NCI-H1930 (cell line): ENCODE measurements at regions not wholly inside any gene's neighbourhood (a gene's known extent, or its start where the extent isn't known, plus 50 kb on each side); places are given as distances from the start of the nearest gene placed in this dataset.

Experiments
- DNase-seq, 2 experiments: peaks; one replicate each; lab custom pipeline; 2025; lab: John Stamatoyannopoulos, UW

DNA sequence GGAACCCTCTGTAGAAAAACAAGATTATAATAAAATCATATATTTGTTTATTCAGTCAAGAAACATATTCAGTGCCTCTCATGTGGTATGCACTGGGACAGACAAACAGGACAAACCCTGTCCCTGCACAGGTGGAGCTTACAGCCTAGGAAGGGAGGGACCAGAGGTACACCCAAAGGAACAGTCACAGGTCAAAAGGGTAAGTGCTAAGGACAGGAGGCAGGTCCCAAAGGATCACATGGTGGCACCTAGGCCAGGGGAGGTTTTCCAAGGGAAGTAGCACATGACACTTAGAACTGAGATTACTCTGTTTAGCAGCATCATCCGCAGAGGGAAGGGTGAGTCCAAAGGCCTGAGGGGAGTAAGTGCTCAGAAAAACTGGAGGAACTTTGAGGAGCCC, 254.4 kb upstream of the ARRDC4 start:
- DNase-seq, result no peak

DNA sequence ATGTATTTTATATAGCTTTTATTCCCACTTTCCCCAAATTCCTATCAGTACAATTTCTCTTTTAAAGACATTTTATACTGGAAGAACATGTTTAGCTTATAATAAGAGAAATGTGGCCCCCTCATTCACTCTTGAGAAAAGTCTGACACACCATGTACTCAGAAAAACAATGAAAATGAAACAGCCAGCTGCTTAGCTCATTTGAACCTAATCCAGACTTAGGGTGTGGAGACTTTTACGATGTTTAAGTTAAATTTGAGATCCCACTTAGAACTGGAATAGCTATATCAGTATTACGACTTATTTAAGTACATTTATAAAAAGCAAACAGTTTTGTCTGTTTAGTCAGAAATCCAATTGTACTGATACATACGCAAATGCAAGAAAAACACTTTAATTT, 252.3 kb upstream of the ARRDC4 start:
- no peak for DNase-seq

DNA sequence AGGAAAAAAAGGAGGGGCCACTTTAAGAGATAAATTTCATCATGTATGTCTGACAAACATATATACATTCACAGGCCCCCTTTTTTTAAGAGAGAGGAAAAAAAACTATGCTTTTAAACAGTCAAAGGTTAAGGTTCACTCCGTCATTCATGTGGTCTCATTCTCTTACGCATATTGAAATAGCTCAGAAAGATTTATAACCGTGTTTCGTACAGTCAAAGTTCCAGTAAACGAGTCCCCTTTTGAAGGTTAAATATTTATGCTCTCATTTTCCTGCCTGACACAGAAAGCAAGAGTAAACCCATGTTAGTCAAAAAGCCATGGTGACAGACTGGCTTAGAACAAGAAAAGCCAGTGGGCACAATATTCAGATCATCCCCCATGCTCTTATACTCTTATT, 248.0 kb upstream of the ARRDC4 start:
- no peak for DNase-seq

DNA sequence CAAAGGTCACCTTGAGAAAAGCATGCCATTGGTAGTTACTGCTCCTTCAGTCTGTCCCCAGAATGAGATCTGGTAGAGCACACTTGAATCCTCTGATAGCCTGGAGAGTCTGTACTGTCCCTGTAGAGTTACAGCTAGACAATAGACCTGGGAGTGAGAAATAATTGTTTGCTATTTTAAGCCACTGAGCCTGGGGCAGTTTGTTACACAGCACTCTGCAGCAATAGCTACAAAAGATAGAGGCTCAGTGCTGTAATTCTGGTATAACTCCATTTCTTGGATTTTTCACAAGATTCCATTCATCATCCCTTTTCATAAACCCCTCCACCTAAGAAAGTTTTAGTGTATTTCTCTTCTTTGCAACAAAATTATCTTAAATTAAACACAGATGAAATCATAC, 242.7 kb upstream of the ARRDC4 start:
- DNase-seq, result no peak

DNA sequence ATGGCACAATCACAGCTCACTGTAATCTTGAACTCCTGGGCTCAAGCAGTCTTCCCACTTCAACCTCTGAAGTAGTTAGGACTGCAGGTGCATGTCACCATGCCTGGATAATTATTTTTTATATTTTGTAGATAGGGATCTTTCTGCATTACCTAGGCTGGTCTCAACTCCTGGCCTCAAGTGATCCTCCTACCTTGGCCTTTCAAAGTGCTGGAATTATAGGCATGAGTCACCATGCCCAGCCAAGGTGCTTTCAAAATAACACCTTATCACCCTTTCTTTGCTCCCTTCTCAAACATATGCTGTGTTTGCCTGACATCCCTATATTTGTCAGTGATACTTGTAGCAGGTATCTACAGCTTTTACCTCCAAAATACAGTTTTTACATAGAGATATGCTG, 242.0 kb upstream of the ARRDC4 start:
- DNase-seq, result no peak

GRCh38 chr15:97728791-97729190, 231.7 kb upstream of the ARRDC4 start:
- no peak for DNase-seq

DNA sequence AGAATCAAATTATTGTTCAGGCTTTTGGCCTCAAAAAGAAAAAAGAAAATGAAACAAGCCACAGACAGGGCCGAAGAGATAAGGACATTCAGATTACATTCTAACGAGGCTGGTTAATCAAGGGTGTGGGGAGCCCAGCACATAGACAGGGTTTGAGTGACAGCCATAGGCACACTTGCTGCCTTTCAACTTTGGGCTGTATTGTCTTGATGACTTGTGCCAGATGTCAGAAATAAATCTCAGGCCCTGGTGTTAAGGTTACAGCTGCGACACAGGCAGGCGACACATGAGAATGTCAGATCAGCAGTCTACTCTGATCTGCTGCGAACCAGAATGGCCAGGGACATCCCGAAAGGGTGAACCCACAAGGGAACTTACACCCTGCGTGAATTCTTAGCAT, 231.2 kb upstream of the ARRDC4 start:
- no peak for DNase-seq

DNA sequence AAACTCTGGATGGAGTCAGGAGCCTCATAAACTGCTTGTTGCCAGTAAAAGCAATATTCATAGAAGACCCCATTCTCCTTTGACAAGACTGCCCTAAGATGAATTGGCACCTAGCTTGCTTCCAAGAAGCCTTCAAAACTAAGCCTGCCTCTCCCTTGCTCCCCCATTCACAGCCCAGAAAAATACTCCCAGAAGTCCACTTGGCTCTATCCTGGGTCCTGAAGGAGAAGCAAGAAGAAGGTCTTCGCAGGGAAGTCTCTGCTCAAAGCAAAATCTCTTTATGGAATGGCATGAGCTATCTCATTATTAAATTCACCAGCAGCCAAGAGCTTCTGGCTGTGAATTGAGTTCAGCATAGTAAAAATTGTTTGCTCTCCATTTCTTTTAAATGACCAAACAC, 230.2 kb upstream of the ARRDC4 start:
- DNase-seq, result no peak

- no peak for DNase-seq
Observed at GRCh38 chr15:97731859-97732258, 228.6 kb upstream of the ARRDC4 start.

- no peak for DNase-seq
Observed at GRCh38 chr15:97733373-97733772, 227.1 kb upstream of the ARRDC4 start.

DNA sequence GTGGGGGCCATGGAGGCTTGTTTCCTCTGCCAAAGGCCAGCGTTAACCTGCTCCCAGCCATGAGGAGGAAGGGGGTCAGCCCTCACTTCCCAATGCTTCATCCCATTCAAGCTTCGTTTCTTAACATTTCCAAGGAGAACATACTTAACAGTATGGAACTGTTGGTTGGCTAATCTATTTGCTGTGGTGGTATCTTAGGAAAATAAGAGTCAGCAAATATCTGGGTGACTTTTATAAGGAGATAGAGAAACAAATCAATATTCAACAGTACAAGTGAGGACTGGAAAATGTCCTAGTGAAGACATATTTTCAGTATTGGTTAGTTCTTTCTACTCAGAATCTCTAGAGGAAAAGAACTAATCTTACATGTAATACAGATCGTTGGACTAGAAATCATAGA, 223.8 kb upstream of the ARRDC4 start:
- DNase-seq, result no peak

DNA sequence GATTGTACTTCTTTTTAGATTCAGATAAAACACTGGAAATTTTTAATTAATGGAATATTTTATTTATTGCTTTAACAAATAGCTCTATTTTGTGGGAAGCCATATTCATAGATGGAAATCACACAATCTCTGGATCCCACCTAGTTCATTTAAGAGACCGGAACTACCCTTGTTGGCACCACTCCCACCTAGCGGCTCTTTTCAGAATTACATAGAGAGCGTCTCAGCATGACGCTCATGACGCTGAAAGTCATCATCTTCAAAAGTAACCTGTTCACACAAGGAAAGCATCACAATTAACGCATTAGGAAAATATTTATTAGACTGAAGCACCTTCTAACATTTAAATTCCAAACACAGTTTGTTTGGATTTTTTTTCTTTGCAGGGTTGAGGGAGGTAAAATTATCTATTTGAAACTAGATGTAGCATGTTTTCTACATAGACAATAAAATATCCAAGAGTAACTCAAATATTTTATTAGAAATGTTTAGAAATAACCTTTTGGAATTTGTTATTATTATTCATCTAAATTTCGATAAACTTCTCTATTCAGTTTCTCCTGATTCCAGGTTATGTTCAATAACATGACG, 214.9 kb upstream of the ARRDC4 start:
- no peak for DNase-seq

DNA sequence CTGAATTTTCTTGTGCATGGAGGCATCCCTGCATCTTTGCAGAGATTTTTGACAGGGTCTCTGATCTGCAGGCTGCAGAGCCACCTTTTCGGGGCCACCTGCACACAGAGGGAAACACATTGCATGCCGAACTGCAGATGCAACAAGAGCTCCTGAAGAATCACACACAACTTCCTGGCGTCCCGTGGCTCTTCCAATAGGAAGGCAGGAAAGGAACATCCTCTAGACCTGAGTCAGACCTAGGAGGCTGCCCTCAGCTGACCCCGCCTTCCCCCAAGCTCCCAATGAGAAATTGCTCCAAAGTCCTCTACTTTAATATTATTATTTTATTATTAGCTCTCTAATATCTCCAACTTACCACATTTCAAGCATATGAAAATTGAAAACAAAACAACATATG, 213.2 kb upstream of the ARRDC4 start:
- no peak for DNase-seq

- no peak for DNase-seq
Observed at GRCh38 chr15:97748576-97748975, 211.9 kb upstream of the ARRDC4 start.

- DNase-seq, result no peak
Observed at GRCh38 chr15:97750060-97750459, 210.4 kb upstream of the ARRDC4 start.

DNA sequence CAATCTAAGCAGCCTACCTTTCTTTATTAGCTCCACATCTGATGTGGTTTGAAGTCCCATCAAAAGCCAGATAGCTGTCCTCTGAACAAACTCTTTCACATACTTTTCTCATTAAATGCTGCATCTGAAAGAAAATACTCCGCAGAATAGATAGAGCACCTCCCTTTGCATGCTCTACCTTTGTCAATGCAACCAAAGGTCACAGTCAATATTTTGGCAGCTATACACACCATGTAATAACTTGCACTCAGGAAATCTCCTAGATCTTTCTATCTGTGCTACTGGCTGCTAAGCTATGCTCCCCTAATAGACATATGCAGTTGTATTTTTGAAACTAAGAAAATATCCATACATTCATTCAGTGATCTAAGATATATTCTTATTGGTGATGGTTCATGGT, 204.8 kb upstream of the ARRDC4 start:
- no peak for DNase-seq

GRCh38 chr15:97759363-97759762, 201.1 kb upstream of the ARRDC4 start:
- DNase-seq, result no peak

DNA sequence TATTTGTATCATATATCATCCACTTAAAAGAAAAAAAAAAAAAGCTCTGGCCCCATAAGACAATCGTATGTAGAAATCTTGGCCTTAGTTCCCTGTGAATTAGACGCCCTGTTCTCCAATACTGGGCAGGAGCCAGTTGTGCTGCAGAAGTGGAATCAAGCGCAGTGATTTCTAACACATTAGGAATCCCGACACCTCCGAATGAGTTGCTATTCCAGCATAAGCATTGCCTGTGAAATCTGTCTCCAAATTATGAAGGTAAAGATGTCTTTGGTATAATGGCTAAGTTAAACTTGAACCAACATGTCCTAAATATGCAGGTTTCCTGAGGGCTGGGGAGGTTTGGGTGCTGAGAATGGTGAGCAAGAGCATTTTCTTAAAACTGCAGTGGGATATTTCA, 199.4 kb upstream of the ARRDC4 start:
- no peak for DNase-seq

- DNase-seq, result no peak
Observed at GRCh38 chr15:97783240-97783639, 177.3 kb upstream of the ARRDC4 start.

GRCh38 chr15:97786741-97787140, 173.8 kb upstream of the ARRDC4 start:
- no peak for DNase-seq

GRCh38 chr15:97790180-97790579, 170.3 kb upstream of the ARRDC4 start:
- no peak for DNase-seq

- no peak for DNase-seq
Observed at GRCh38 chr15:97791824-97792792, 168.4 kb upstream of the ARRDC4 start.

DNA sequence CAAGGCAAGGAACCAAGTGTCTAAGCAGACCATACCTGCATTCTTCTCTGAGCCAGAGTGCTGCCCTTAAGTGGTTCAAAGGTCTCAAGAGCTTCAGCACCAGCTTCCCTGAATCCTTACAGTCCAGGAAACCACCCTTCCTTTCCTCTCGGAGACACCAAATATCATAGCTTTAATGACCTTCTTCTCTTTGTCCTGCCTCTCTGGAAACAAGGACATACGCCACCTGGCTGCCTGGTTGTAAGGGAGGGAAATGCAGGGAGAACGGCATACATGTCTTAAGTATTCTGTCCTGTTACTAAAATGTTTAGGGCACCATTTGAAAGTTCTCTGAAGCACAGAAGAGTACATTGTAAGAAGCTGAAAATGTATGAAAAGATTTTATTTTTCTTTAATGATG, 155.6 kb upstream of the ARRDC4 start:
- no peak for DNase-seq

GRCh38 chr15:97806766-97807165, 153.7 kb upstream of the ARRDC4 start:
- no peak for DNase-seq
